Lower leg skin (tissue), 4 donors: ENCODE measurements at regions not wholly inside any gene's neighbourhood (a gene's known extent, or its start where the extent isn't known, plus 50 kb on each side); places are given as distances from the start of the nearest gene placed in this dataset.

Experiments used
- DNase-seq, 2 donors: peaks; one replicate each; pipeline ENCODE4 v3.0.0-alpha.2; 2019; ENCODE audit warnings: low spot score in 2 of 2
- H3K4me3 ChIP-seq: fragments of 200-600 bp; sonication (generic); 2 replicates; pipeline ENCODE4 v1.5.1; 2017; ENCODE audit warnings: mild to moderate bottlenecking, low read depth; ENCODE audit not compliant: poor library complexity, severe bottlenecking
- CTCF ChIP-seq, 3 donors: fragments of 450-650 bp; IDR thresholded peaks; one replicate each; pipeline ENCODE4 v1.5.1; 2016; ENCODE audit warnings: antibody characterized with exemption in 3 of 3, mild to moderate bottlenecking in 3 of 3, moderate library complexity in 2 of 3
- POLR2A ChIP-seq, 2 donors: fragments of 450-650 bp; IDR thresholded peaks; one replicate each; pipeline ENCODE4 v1.6.1; 2016 to 2017; ENCODE audit warnings: antibody characterized with exemption in 2 of 2, mild to moderate bottlenecking in 1 of 2, moderate library complexity in 1 of 2
- WGBS, 2 donors: methylation state at CpG; one replicate each; pipeline ENCODE4 v1.1.5; 2018; 5-methylcytosine and 5-hydroxymethylcytosine counted together
- intact Hi-C: fragments of 100-400 bp; cut with DNase I; formaldehyde crosslinking; loops from one replicate; pipeline ENCODE4 v1.15.0; 2023; ENCODE audit warnings: low total_unique reads

- no peak overlapping the region for H3K4me3 ChIP-seq
- no peak for DNase-seq
- TF ChIP-seq CTCF (IDR thresholded peaks at IDR 0.05), result no peak
- no peak for TF ChIP-seq POLR2A (IDR thresholded peaks at IDR 0.05)
- intact Hi-C loops, result loop anchor here (10.0 kb wide), 1 partner anchor 835 kb away; no protein-coding TSS in a partner anchor
- WGBS, 2 donors, result 51 to 61% methylated on average over 1 of the region's 1 CpG
Observed at GRCh38 chr4:20529691-20530090, 170.6 kb upstream of the PACRGL start.

GRCh38 chr4:20532116-20532790 is 168.0 kb upstream of the PACRGL start:
- 86 to 89% methylated on average over 3 of the region's 3 CpGs for WGBS, 2 donors
- no peak overlapping the region for H3K4me3 ChIP-seq
- intact Hi-C loops, result no loop called here
- no peak for DNase-seq
- TF ChIP-seq CTCF (IDR thresholded peaks at IDR 0.05) (no peak), POLR2A (IDR thresholded peaks at IDR 0.05) (no peak)

- no peak overlapping the region for H3K4me3 ChIP-seq
- intact Hi-C loops, result no loop called here
- DNase-seq, result no peak
- no peak for TF ChIP-seq CTCF (IDR thresholded peaks at IDR 0.05)
- TF ChIP-seq POLR2A (IDR thresholded peaks at IDR 0.05), result no peak
- 82 to 83% methylated on average over 5 of the region's 5 CpGs for WGBS, 2 donors
Observed at GRCh38 chr4:20532871-20533870, 167.1 kb upstream of the PACRGL start.

- 72 to 81% methylated on average over 5 of the region's 5 CpGs for WGBS, 2 donors
- intact Hi-C loops, result no loop called here
- TF ChIP-seq POLR2A (IDR thresholded peaks at IDR 0.05) (no peak), CTCF (IDR thresholded peaks at IDR 0.05) (no peak)
- no peak overlapping the region for H3K4me3 ChIP-seq
- no peak for DNase-seq
Observed at GRCh38 chr4:20538905-20539304, 161.4 kb upstream of the PACRGL start.

- H3K4me3 ChIP-seq, result no peak overlapping the region
- DNase-seq, result no peak
- 49 to 71% methylated on average over 2 of the region's 2 CpGs for WGBS, 2 donors
- TF ChIP-seq CTCF (IDR thresholded peaks at IDR 0.05), result no peak
- no peak for TF ChIP-seq POLR2A (IDR thresholded peaks at IDR 0.05)
- intact Hi-C loops, result no loop called here
Observed at GRCh38 chr4:20543131-20543530, 157.1 kb upstream of the PACRGL start.
